ENCODE measurements at regions not wholly inside any gene's neighbourhood (a gene's known extent, or its start where the extent isn't known, plus 50 kb on each side); places are given as distances from the start of the nearest gene placed in this dataset.
"Not testable (repeated sequence)": the region's sequence is repeated elsewhere in the genome, so short reads cannot be mapped to it uniquely, and the experiment has no call there.

DNA sequence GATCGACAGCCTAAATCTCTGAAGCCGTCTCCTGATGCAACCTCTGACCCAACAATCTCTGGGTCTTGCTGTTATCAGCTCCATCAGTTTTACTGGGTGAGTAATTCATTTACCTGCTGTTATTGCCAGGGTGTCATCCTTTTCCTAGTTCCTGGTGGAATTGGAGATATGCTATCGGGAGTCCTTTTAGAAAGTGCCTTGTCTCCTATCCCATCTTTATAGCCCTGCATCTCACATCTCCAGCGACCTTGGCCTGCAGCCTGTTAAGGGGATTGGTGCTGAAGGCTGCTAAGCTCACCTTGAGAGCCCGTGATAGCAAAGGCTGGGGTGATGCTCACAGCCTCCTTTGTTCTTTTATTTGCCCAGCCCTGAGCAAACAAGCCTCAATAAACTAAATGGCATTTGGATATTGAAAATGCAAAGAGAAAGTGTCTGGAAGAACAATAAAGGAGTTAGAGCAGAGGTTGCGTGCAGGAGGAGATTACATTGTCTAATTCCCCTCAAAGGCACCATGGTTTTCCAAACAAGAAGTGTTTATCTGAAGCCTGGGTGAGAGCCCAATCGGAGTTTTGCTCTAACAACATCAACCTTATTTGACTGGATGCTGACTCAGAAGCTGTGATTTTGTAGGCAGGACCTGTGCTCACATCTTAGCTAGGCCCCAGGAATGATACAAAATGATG, 101.8 kb downstream of the RPLP1 start:
- no peak for DNase-seq

- no peak for DNase-seq
Observed at GRCh38 chr15:69555080-69555479, 102.5 kb downstream of the RPLP1 start.

DNA sequence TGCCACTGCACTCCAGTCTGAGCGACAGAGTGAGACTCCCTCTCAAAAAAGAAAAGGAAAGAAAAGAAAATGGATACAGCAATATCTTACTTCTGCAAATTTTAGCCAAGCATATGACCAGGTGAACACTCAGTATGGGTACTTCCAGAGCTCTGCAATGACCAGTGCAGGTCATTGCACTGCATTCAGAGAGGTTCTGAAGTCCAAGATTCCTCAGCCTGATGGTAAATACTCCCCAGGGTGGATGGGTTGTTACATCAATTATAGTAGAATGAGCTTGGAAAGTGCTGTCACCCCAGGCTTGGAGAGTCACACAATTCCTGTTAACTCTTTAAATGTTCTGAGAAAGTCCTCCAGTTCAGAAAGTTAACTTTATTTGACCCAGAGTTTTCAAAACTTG, 103.7 kb downstream of the RPLP1 start:
- no peak for DNase-seq

GRCh38 chr15:69557020-69557706, 104.5 kb downstream of the RPLP1 start:
- peak; percentile 90 for DNase-seq

DNA sequence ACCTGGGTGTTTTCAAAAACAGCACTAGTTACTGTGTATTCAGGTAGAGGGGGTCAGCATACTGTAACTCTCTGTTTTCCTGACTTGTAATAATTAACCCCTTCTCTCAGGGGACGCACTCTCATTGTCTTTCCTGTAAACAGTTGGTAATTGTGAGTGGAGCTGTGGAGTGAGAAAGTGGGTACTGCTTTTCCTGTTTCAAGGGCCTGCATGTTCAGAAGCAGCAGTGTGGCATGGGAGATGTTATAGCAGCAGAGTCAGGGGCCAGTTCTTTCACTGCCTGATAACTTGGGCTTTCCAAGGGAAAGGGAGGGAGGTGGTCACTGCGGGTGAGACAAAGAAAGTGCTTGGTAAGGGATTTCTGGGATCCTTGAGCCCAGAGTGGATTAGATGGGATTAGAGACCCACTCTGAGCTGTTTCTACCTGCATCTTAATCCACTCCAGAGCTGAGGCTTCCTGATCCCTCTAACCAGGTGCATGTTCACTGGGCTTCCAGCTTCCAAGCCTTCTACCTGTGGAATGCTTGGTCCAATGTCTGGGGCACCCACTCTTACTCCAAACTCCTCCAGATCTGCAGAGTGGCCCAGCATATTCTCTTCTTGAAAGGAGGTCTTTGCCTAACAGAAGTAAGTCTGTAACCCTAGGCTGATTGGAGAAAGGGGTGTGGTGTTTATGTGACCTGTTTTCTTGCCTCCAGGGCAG, 105.2 kb downstream of the RPLP1 start:
- no peak for DNase-seq

GRCh38 chr15:69559440-69560190, 107.0 kb downstream of the RPLP1 start:
- peak; percentile 12 for DNase-seq

DNA sequence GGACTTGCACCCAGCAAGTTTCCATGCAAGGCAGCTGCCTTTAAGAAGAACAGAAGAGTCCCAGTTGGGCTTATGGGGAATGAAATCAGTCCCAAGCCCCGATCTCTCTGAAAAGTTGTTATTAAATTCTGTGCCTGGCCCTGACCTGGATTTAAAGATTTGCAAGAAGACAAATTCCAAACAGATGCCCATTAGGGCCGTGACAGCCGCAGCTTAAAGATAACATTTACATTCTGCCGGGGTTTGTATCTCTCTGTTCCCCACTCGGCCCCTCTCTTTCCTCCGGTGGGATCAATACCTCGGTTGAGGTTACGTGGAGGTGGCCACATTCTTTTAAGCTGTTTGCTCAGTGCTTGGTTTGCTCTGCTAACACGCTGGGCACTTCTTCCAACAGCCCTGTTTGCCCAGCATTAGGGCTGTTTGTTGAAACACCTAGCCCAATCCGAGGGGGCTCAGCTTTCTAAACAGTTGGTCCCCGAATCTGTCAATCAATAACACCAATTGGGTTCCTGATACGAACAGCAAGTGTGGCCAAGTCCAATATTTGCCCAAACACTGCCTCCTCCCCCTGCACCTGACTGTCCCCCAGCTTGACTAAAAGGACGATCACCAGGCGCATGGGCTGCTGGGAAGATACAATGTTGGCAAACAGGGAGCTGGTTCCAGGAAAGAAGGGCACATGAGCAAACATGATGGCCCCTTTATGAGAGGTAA, 108.6 kb downstream of the RPLP1 start:
- DNase-seq = no peak

- DNase-seq = no peak
Observed at GRCh38 chr15:69562116-69562515, 109.5 kb downstream of the RPLP1 start.

DNA sequence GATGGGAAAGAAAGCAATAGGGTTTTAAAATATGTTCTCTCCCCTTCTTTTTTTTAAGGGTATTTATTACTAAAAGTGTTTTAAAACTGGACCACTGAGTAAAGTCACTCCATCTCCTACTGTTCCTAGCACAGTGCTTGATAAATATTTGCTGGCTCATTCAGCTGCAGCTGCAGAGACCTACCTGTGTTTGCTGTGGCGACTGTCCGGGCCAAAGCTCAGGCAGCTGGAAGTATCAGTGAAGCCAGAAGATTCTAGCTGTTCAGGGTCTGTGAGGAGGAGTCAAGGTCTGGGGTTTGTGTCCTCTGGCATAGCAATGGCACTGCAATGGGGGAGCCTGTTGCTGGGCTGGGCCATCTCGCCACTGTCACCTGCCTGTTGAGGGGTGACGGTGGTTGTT, 109.9 kb downstream of the RPLP1 start:
- DNase-seq = no peak

DNA sequence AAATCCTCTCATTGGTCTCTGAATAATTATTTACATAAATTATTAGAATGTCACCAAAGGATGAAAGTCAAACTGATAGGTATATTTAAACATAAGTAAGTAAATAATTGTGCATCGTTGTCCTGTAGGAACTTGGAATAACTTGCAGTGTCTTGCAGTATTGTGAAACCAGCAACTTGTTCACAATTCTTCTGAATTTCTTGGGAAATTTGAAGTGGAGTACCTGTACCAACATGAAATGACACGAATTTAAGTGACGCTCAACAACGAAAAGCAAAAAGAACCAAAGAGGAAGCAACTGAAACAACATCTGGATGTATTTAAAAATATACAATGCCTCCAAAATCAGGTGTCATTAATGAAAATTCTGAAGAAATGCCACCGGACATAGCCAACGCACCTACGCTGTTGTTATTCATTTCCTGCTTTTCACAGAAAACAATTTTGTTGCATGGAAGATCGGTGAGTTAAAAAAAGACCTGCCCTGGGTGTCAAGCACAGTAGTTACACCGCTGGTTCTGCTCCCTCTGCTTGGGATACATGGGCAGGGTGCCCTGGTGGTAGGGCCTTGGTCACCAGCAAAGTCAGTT, 112.5 kb downstream of the RPLP1 start:
- DNase-seq = no peak

- DNase-seq = not testable (repeated sequence)
Observed at GRCh38 chr15:69567238-69567760, 114.7 kb downstream of the RPLP1 start.

DNA sequence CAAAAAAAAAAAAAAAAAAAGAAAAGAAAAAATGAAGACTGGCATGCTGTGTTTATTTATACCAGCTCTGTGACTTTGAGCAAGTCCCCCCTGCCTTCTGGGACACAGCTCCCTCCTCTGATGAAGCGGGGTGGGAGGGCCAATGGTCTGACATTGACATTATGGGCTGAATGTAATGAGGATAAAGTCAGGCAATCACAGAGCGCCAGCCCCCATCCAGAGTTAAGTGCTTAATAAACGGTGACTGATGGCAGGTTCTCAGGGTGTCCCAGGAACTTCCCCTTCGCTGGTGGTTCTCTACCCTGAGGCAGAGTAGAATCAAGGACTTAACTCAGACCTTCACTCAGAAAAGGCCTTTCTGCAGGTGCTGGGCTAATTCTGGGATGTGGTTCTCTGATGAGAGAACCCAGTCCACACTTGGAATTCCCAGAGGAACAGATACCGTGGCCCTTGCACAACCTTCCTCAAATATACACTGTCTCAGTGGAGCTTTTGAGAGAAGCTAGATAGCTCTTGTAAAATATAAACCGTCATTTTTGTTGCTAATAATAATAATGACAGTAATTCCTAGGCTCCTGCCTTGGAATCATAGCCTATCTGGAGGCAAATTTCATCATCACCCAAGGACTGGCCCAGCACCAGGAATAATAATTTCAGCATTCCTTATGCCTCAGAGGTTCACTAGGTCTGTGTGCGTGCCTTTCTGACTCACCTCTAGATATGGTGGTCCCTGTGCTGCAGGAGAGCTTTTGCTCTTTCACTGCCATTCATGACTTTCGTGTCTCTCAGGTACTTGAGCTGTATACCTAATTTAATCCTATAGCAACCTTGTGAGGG, 115.8 kb downstream of the RPLP1 start:
- DNase-seq = peak; percentile 84

GRCh38 chr15:69570454-69570853, 117.8 kb downstream of the RPLP1 start:
- DNase-seq = no peak

GRCh38 chr15:69570997-69571396, 118.4 kb downstream of the RPLP1 start:
- DNase-seq = no peak

- DNase-seq = not testable (repeated sequence)
Observed at GRCh38 chr15:69573278-69573677, 120.7 kb downstream of the RPLP1 start.

- peak; percentile 51 for DNase-seq
Observed at GRCh38 chr15:69573815-69574475, 121.3 kb downstream of the RPLP1 start.

GRCh38 chr15:69574506-69574905, 121.9 kb downstream of the RPLP1 start:
- DNase-seq = no peak

DNA sequence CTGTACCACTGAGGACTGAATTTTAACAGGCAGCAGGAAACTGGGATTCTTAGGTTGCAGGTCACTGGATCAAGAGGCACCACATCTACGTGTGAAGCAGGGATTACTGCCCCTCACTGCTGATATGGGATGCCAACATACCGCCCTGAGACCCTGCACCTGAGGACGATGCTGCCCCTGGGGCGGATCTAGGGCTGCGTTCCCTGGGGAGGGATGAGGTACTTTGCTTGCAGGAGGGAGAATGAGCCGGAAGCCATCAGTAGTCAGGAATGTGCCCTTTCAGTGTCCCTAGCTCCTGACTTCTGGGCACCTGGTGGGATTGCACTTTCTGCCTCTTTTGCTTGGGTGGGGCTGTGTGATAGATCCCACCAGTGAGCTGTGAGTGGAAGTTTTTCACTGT, 122.8 kb downstream of the RPLP1 start:
- no peak for DNase-seq

- peak; percentile 17 for DNase-seq
Observed at GRCh38 chr15:69576035-69576526, 123.5 kb downstream of the RPLP1 start.

- DNase-seq = no peak
Observed at GRCh38 chr15:69576948-69577351, 124.3 kb downstream of the RPLP1 start.
